ENCODE measurements at regions not wholly inside any gene's neighbourhood (a gene's known extent, or its start where the extent isn't known, plus 50 kb on each side); places are given as distances from the start of the nearest gene placed in this dataset.

- TF ChIP-seq, protein P1, sequence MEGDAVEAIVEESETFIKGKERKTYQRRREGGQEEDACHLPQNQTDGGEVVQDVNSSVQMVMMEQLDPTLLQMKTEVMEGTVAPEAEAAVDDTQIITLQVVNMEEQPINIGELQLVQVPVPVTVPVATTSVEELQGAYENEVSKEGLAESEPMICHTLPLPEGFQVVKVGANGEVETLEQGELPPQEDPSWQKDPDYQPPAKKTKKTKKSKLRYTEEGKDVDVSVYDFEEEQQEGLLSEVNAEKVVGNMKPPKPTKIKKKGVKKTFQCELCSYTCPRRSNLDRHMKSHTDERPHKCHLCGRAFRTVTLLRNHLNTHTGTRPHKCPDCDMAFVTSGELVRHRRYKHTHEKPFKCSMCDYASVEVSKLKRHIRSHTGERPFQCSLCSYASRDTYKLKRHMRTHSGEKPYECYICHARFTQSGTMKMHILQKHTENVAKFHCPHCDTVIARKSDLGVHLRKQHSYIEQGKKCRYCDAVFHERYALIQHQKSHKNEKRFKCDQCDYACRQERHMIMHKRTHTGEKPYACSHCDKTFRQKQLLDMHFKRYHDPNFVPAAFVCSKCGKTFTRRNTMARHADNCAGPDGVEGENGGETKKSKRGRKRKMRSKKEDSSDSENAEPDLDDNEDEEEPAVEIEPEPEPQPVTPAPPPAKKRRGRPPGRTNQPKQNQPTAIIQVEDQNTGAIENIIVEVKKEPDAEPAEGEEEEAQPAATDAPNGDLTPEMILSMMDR (IDR thresholded peaks at IDR 0.05; ENCODE audit: insufficient read depth, low read depth, low read length): no peak
- no peak overlapping the region for H3K4me3 ChIP-seq (ENCODE audit: low read depth, low read length)
- DNase-seq (ENCODE audit: low read depth): no peak
Observed at GRCh38 chr11:69910519-69911309, 91.5 kb upstream of the FGF3 start.

- TF ChIP-seq, protein P1 (IDR thresholded peaks at IDR 0.05; ENCODE audit: insufficient read depth, low read depth, low read length): no peak
- DNase-seq (ENCODE audit: low read depth): no peak
- no peak overlapping the region for H3K4me3 ChIP-seq (ENCODE audit: low read depth, low read length)
Observed at GRCh38 chr11:69911310-69912160, 92.3 kb upstream of the FGF3 start.

DNA sequence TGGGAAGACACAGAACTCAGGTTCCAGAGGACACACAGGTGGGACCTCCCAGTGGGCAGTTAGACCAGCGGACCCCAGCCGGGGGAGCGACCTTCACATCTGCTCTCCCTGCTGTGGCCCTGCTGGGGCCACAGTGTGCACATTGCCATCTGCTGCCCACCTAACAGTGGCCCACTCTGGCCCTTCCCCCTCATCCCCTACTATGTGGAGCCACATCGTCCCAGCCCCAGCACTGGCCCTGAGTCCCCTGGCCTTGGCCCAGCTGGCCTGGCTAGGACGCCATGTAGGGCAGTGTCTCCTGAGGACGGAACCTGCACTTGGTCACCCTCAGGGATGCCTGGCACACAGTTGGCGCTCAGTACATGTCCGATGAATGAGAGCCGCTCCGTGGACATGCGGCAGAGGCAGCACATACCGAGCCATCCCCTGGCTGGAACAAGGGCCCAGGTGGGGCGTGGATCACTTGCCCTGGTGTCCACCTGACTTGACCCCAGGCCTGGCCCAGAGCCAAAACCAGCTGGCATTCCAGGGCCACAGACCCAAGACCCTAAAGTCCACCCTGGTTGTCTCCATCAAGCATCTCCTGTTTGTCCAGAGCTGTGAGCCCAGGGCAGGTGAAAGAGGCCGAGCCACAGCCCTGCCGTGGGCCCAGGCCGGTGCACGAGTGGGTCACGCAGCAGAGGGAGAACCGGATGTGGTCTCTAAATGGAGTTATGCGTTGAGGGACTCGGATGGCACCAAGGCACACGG, 93.1 kb upstream of the FGF3 start:
- no peak overlapping the region for H3K4me3 ChIP-seq (ENCODE audit: low read depth, low read length)
- TF ChIP-seq, protein P1 (IDR thresholded peaks at IDR 0.05; ENCODE audit: insufficient read depth, low read depth, low read length): no peak
- no peak for DNase-seq (ENCODE audit: low read depth)

DNA sequence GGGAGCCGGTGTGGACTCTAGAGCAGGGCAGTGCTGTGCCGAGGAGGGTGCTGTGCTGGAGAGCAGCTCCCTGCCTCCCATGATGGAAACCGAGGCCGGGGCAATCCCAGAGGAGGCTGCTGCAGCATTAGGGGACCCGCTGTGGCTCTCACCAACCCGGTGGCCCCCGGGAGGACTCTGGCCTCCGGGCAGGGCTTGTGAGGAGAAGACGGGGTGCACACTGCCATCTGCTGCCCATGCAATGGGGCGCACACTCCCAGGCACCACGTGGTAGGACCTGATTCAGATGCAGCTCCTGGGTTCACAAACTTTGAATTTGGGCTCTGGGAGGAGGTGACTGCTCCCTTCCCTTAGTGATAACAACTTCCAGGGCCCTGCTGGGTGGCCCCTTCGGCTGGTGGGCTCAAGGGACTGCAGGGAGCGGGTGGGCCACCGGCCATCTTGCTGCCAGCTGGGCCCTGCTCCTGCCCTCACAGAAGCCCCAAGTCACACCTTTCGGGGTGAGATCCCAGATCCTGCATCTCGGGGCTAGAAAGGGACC, 93.8 kb upstream of the FGF3 start:
- H3K4me3 ChIP-seq (ENCODE audit: low read depth, low read length): no peak overlapping the region
- DNase-seq (ENCODE audit: low read depth): no peak
- TF ChIP-seq, protein P1 (IDR thresholded peaks at IDR 0.05; ENCODE audit: insufficient read depth, low read depth, low read length): peak; percentile 18

GRCh38 chr11:69913591-69914285, 94.5 kb upstream of the FGF3 start:
- TF ChIP-seq, protein P1 (IDR thresholded peaks at IDR 0.05; ENCODE audit: insufficient read depth, low read depth, low read length): no peak
- H3K4me3 ChIP-seq (ENCODE audit: low read depth, low read length): no peak overlapping the region
- DNase-seq (ENCODE audit: low read depth): no peak
